GM12878 (cell line): ENCODE measurements at regions not wholly inside any gene's neighbourhood (a gene's known extent, or its start where the extent isn't known, plus 50 kb on each side); places are given as distances from the start of the nearest gene placed in this dataset.

ENCODE experiments used
- ATAC-seq: fragments of 200-7000 bp; cut with Tn5 transposase; 3 replicates; pipeline ENCODE4 v1.9.1; 2020; ENCODE audit warnings: mild to moderate bottlenecking, moderate library complexity
- BruUV-seq: library from RNA; stranded (reverse); fragments of 400-500 nt; replicated peaks from 2 replicates; lab custom pipeline; 2021; lab: Mats Ljungman, UMichigan
- CTCF ChIA-PET: fragments of 300-600 bp; sonication (Branson Sonifier 250); formaldehyde crosslinking; extraction: SDS; loops from one replicate; lab custom pipeline; 2021; ENCODE audit warnings: inconsistent platforms; lab: Yijun Ruan, JAX
- POLR2A ChIA-PET: fragments of 350-600 bp; formaldehyde crosslinking; extraction: SDS; loops from one replicate; lab custom pipeline; 2021; ENCODE audit warnings: inconsistent platforms; lab: Charles Lee
- RAD21 ChIA-PET: fragments of 300-600 bp; sonication (Branson Sonifier 250); formaldehyde crosslinking; loops from one replicate; lab custom pipeline; 2023; ENCODE audit warnings: antibody characterized with exemption; ENCODE audit not compliant: unreplicated experiment; lab: Charles Lee
- SMC1A ChIA-PET: fragments of 300-600 bp; sonication (Branson Sonifier 250); formaldehyde crosslinking; loops from one replicate; lab custom pipeline; 2023; ENCODE audit not compliant: unreplicated experiment, uncharacterized antibody; lab: Charles Lee
- DNase-seq: peaks from one replicate; pipeline ENCODE4 v3.0.0-alpha.2; 2011; ENCODE audit warnings: low read depth, low spot score
- FAIRE-seq: peaks from 3 replicates; lab custom pipeline; 2011; peaks lifted over from hg19 to GRCh38; lab: Jason Lieb, UNC
- H2AFZ ChIP-seq: 2 replicates; pipeline ENCODE4 v1.6.0; 2011; ENCODE audit warnings: low read depth, low read length, control low read depth; ENCODE audit not compliant: control insufficient read depth
- H3K27ac ChIP-seq: 2 replicates; pipeline ENCODE4 v1.5.1; 2011; ENCODE audit warnings: control low read depth; ENCODE audit not compliant: control insufficient read depth, insufficient read depth
- H3K27me3 ChIP-seq, 2 experiments: replicated peaks in 1 of 2; 2 replicates each; pipeline versions ENCODE4 v1.6.0 to v1.6.1; 2011; ENCODE audit warnings: low read length in 1 of 2; ENCODE audit not compliant: control insufficient read depth in 2 of 2, insufficient read depth in 2 of 2
- H3K36me3 ChIP-seq, 2 experiments: 2 replicates each; pipeline ENCODE4 v1.5.1; 2011; ENCODE audit warnings: low read length in 1 of 2; ENCODE audit not compliant: control insufficient read depth in 2 of 2, insufficient read depth in 2 of 2
- H3K4me1 ChIP-seq: 2 replicates; pipeline ENCODE4 v1.6.1; 2011; ENCODE audit warnings: mild to moderate bottlenecking, low read length, moderate library complexity, mixed read lengths; ENCODE audit not compliant: control insufficient read depth, insufficient read depth
- H3K4me2 ChIP-seq: 2 replicates; pipeline ENCODE4 v1.6.0; 2011; ENCODE audit warnings: control low read depth; ENCODE audit not compliant: control insufficient read depth, insufficient read depth
- H3K4me3 ChIP-seq: fragments of 200-600 bp; sonication (generic); 2 replicates; pipeline ENCODE4 v1.5.1; 2016
- H3K79me2 ChIP-seq: 2 replicates; pipeline ENCODE4 v1.6.0; 2011; ENCODE audit warnings: low read length; ENCODE audit not compliant: control insufficient read depth, insufficient read depth
- H3K9ac ChIP-seq: 2 replicates; pipeline ENCODE4 v1.8.0; 2011; ENCODE audit warnings: low read length, control low read depth, mixed read lengths; ENCODE audit not compliant: control insufficient read depth, insufficient read depth
- H3K9me3 ChIP-seq: replicated peaks from 3 replicates; pipeline ENCODE4 v1.5.1; 2011; ENCODE audit warnings: mild to moderate bottlenecking, low read length; ENCODE audit not compliant: control insufficient read depth, insufficient read depth
- H4K20me1 ChIP-seq: 2 replicates; pipeline ENCODE4 v1.6.0; 2011; ENCODE audit not compliant: control insufficient read depth, insufficient read depth
- ETV6 ChIP-seq, 2 experiments: fragments of 450-650 bp in 1 of 2; IDR thresholded peaks in 1 of 2; conservative IDR thresholded peaks in 1 of 2; 2 replicates each; pipeline ENCODE4 v1.6.1; 2014; ENCODE audit warnings: antibody characterized with exemption in 1 of 2, borderline replicate concordance in 1 of 2, low read depth in 1 of 2, mild to moderate bottlenecking in 1 of 2, moderate library complexity in 1 of 2
- KAT2A ChIP-seq: conservative IDR thresholded peaks from 2 replicates; pipeline ENCODE4 v1.6.1; 2011; ENCODE audit warnings: low read depth, low read length; ENCODE audit not compliant: control insufficient read depth
- POLR2AphosphoS5 ChIP-seq: IDR thresholded peaks from 2 replicates; pipeline ENCODE4 v1.6.1; 2011; ENCODE audit warnings: mild to moderate bottlenecking, low read length, inconsistent platforms
- RELA ChIP-seq: fragments of 450-650 bp; IDR thresholded peaks from 2 replicates; pipeline ENCODE4 v1.8.0; 2014; ENCODE audit warnings: borderline replicate concordance; ENCODE audit not compliant: partially characterized antibody
- RFX5 ChIP-seq: IDR thresholded peaks from 2 replicates; pipeline ENCODE4 v1.6.1; 2011; ENCODE audit warnings: low read depth, low read length, improper control_type of control experiment
- TCF3 ChIP-seq: IDR thresholded peaks from 2 replicates; pipeline ENCODE4 v1.6.1; 2012; ENCODE audit warnings: low read depth, mild to moderate bottlenecking, low read length, borderline replicate concordance; ENCODE audit not compliant: insufficient read depth
- ZNF24 ChIP-seq: fragments of 450-650 bp; IDR thresholded peaks from 2 replicates; pipeline ENCODE4 v1.6.1; 2017; ENCODE audit warnings: antibody characterized with exemption, mild to moderate bottlenecking
- WGBS: methylation state at CpG from one replicate; pipeline ENCODE4 v1.1.6; 2016; ENCODE audit warnings: low lambda C conversion rate; ENCODE audit not compliant: insufficient replicate concordance, insufficient coverage; ENCODE audit errors: missing lambda C conversion rate; 5-methylcytosine and 5-hydroxymethylcytosine counted together
- in situ Hi-C: fragments of 300-500 bp; cut with MboI; formaldehyde crosslinking; loops from 9 replicates; pipeline ENCODE4 v1.14.3; 2018; ENCODE audit warnings: mixed read lengths
- intact Hi-C: fragments of 100-400 bp; cut with micrococcal nuclease; formaldehyde crosslinking; loops from one replicate; pipeline ENCODE4 v1.14.2; 2022; ENCODE audit not compliant: unreplicated experiment
- TF ChIP-seq, protein P1 (sequence below): IDR thresholded peaks from 2 replicates; pipeline ENCODE4 v1.6.1; 2012; ENCODE audit warnings: low read depth, low read length, improper control_type of control experiment

DNA sequence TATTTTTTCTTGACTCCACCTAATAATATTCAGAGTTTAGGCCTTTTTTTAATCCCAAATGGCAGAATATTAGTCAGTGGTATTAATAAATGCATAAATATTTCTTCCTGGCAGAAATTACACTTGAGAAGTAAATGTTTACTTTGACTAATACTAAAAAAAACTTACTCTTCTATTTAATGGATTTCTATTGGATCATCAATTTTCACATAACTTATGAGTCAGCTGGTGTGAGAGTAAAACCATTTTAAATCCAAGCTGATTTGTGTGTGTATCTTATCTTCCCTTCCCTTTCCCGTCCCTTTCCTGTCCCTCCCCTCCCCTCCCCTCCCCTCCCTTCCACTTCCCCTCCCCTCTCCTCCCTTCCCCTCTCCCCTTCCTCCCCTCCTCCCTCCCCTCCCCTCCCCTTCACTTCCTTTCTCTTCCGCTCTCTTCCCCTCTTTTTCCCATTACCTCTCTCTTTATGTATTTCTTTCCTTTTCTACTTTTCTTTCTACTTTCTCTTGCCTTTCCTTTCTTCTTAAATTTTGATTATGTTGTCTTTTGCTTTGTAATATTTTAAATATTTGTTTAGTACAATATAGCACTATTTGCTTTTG, 630.1 kb upstream of the EPHA5 start:
- Histone ChIP-seq H3K9ac (no peak overlapping the region), H3K36me3 (no peaks in the 10 kb centered on the region), H3K4me1 (no peaks in the 10 kb centered on the region), H3K27ac (no peak overlapping the region), H3K4me2 (no peak overlapping the region), H3K4me3 (no peak overlapping the region), H2AFZ (no peak overlapping the region)
- ChIA-PET CTCF (no interaction called here), RAD21 (no interaction called here), POLR2A (no interaction called here), SMC1A (no interaction called here)
- intact Hi-C loops: no loop called here
- DNase-seq (no peak), FAIRE-seq (no peak)
- in situ Hi-C loops: no loop called here
- TF ChIP-seq TCF3 (no peak), RFX5 (no peak), POLR2AphosphoS5 (no peak), ZNF24 (no peak), ETV6 (conservative IDR thresholded peaks at IDR 0.05 in 1 of 2, IDR thresholded peaks at IDR 0.05 in 1 of 2; ENCODE audit: borderline replicate concordance in 1 of 2, low read depth in 1 of 2) (no peak), RELA (no peak), KAT2A (no peak)
- TF ChIP-seq, protein P1, sequence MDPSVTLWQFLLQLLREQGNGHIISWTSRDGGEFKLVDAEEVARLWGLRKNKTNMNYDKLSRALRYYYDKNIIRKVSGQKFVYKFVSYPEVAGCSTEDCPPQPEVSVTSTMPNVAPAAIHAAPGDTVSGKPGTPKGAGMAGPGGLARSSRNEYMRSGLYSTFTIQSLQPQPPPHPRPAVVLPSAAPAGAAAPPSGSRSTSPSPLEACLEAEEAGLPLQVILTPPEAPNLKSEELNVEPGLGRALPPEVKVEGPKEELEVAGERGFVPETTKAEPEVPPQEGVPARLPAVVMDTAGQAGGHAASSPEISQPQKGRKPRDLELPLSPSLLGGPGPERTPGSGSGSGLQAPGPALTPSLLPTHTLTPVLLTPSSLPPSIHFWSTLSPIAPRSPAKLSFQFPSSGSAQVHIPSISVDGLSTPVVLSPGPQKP: no peak
- TF ChIP-seq, all 136 proteins: peak for 0
- Histone ChIP-seq H3K79me2 (no peaks in the 10 kb centered on the region), H4K20me1 (no peaks in the 10 kb centered on the region), H3K9me3 (no peaks in the 10 kb centered on the region), H3K27me3 (no peaks in the 10 kb centered on the region)
- WGBS: no CpG with 5 or more reads among the region's 2 CpGs
- no peak for ATAC-seq
- no TSS peak for BruUV-seq
